ENCODE measurements at regions not wholly inside any gene's neighbourhood (a gene's known extent, or its start where the extent isn't known, plus 50 kb on each side); places are given as distances from the start of the nearest gene placed in this dataset.

DNA sequence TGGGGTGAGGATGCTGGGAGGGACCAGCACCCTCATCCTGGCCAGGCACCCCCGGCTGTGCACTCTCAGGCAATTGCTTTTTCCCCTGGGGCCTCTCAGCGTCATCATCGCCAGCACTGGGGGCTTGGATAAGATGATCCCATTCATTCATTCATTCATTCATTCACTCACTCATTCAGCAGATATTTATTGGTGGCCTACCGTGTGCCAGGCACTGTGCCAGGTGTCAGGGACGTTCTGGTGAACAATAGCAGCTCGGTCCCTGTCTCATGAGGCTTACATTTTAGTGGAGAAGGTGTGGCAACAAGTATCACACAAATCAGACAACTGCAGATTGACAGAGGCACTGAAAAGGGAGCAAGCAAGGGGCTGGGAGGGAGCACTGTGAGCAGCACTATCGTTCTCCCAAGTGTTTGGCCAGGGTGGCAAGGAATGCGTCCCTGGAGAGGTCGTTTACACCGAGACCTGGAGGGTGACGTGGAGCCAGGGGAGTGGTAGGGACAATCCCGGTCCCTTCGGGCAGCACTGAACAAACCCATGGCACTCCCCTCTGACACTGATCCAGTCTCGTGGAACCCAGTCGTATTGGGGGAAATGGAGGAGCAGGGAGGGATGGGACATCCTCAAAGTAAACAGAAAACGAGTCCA lies 124.1 kb downstream of the PAPOLA start:
- in situ Hi-C loops (cut with HindIII; ENCODE audit: low pct_ligation_motif_present, low sequenced_read_pairs): no loop called here
- DNase-seq: no peak

GRCh38 chr14:96626916-96627315 lies 124.7 kb downstream of the PAPOLA start:
- in situ Hi-C loops (cut with HindIII; ENCODE audit: low pct_ligation_motif_present, low sequenced_read_pairs): no loop called here
- Histone ChIP-seq H3K27ac (no peak overlapping the region), H3K27me3 (replicated peaks) (no peaks in the 10 kb centered on the region), H3K4me3 (ENCODE audit: low read depth, low read length) (no peak overlapping the region), H3K36me3 (replicated peaks) (no peaks in the 10 kb centered on the region)
- TF ChIP-seq CTCF (IDR thresholded peaks at IDR 0.05; ENCODE audit: low read depth, low read length, missing control alignments): no peak
- DNase-seq: no peak

More for the DNA sequence above, 124.1 kb downstream of the PAPOLA start:
- Histone ChIP-seq H3K27me3 (replicated peaks) (no peaks in the 10 kb centered on the region), H3K4me3 (ENCODE audit: low read depth, low read length) (no peak overlapping the region), H3K27ac (no peak overlapping the region), H3K36me3 (replicated peaks) (no peaks in the 10 kb centered on the region)
- TF ChIP-seq CTCF (IDR thresholded peaks at IDR 0.05; ENCODE audit: low read depth, low read length, missing control alignments): no peak

DNA sequence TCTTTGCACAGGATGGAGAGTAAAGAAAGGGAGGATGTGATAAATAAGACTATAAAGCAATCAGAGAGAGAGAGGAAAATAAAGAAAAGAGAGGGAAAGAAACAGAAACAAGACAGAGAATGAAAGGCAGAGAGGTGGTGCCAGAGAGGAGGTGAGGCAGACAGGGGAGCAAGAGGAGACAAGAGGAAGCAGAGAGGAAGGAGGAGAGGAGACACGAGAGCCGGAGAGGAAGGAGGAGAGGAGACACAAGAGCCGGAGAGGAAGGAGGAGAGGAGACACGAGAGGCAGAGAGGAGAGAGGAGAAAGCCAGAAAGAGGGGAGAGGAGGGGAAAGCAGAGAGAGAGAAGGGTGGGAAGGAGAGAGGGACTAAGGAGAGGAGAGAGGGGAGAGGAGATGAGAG lies 125.2 kb downstream of the PAPOLA start:
- Histone ChIP-seq H3K27me3 (replicated peaks) (no peaks in the 10 kb centered on the region), H3K27ac (no peak overlapping the region), H3K4me3 (ENCODE audit: low read depth, low read length) (no peak overlapping the region), H3K36me3 (replicated peaks) (no peaks in the 10 kb centered on the region)
- in situ Hi-C loops (cut with HindIII; ENCODE audit: low pct_ligation_motif_present, low sequenced_read_pairs): no loop called here
- no peak for TF ChIP-seq CTCF (IDR thresholded peaks at IDR 0.05; ENCODE audit: low read depth, low read length, missing control alignments)
- no peak for DNase-seq

GRCh38 chr14:96627811-96628775 lies 125.9 kb downstream of the PAPOLA start:
- Histone ChIP-seq H3K27me3 (replicated peaks) (no peaks in the 10 kb centered on the region), H3K4me3 (ENCODE audit: low read depth, low read length) (no peak overlapping the region), H3K36me3 (replicated peaks) (no peaks in the 10 kb centered on the region), H3K27ac (no peak overlapping the region)
- DNase-seq: no peak
- TF ChIP-seq CTCF (IDR thresholded peaks at IDR 0.05; ENCODE audit: low read depth, low read length, missing control alignments): no peak
- in situ Hi-C loops (cut with HindIII; ENCODE audit: low pct_ligation_motif_present, low sequenced_read_pairs): no loop called here

DNA sequence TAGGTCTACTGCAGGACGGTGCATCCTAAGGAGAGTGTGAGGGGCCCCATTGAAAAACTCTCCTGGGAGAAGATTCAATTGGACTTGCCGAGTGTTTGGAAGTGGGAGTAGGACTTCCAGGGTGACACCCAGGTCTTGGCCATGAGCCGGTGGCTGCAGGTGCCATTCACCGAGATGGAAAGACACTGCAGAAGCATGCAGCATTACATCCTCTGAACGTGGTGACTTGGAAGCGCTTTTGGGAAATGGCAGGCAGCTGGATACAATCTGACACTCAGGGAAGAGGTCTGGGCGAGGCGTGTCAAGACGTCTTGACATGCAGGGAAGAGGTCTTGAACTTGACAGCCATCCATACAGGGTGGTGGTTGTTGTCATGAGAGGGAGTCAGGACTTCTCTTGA lies 126.9 kb downstream of the PAPOLA start:
- Histone ChIP-seq H3K27ac (no peak overlapping the region), H3K4me3 (ENCODE audit: low read depth, low read length) (no peak overlapping the region), H3K36me3 (replicated peaks) (no peaks in the 10 kb centered on the region), H3K27me3 (replicated peaks) (no peaks in the 10 kb centered on the region)
- TF ChIP-seq CTCF (IDR thresholded peaks at IDR 0.05; ENCODE audit: low read depth, low read length, missing control alignments): no peak
- no peak for DNase-seq
- in situ Hi-C loops (cut with HindIII; ENCODE audit: low pct_ligation_motif_present, low sequenced_read_pairs): no loop called here

Measured in brain microvascular endothelial cell (primary cell).